ENCODE measurements at regions not wholly inside any gene's neighbourhood (a gene's known extent, or its start where the extent isn't known, plus 50 kb on each side); places are given as distances from the start of the nearest gene placed in this dataset.
"Not testable (repeated sequence)": the region's sequence is repeated elsewhere in the genome, so short reads cannot be mapped to it uniquely, and the experiment has no call there.

DNA sequence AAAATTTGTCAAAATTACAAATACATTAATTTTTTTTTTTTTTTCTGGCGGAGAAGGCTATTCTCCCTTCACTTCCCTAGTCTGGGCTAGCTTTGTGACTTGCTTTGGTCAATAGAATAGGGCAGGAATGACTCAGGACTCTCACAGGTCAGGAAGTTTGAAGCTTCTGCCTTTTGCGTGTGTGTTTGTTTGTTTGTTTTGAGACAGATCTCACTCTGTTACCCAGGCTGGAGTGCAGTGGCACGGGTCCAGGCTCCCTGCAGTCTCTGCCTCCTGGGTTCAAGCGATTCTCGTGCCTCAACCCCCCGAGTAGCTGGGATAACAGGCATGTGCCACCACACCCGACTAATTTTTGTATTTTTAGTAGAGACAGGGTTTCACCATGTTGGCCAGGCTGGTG lies 55.9 kb upstream of the USP9X start:
- no peak for FAIRE-seq
- no peak for DNase-seq (ENCODE audit: low spot score in 2 of 2)

DNA sequence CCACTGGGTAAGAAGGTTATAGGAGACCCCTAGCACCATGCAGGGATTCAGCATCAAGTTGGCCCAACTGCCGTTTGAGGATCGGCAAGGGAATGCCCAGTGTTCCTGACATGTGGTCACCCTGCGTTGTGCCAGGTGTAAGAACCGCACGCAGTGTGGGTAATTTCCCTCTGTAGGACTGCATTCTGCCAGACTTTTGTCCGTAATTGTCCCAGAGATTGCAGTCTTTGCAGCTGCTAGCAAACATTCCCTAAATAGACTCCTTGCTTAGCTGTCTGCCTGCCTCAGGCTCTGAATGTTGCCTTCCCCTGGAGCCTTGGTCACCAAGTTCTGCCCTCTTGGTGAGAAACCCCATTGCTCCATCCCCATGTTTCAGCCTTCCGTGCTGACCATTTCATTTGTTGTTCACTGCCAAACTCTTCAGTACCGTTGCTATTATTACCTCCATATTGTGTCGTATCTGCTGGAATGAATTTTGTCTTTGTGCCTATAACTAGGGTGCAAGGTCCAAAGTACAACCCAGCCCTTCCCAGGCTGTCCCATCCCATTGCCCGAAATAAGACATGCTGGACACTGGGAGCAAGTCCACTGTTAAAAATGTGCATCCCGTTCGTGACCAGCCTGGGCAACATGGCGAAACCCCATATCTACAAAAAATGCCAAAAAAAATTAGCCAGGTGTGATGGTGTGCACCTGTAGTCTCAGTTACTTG lies 53.8 kb upstream of the USP9X start:
- DNase-seq (ENCODE audit: low spot score in 2 of 2) = no peak
- no peak for FAIRE-seq

GRCh38 chrX:41033299-41033698 lies 51.9 kb upstream of the USP9X start:
- no peak for FAIRE-seq
- no peak for DNase-seq (ENCODE audit: low spot score in 2 of 2)

DNA sequence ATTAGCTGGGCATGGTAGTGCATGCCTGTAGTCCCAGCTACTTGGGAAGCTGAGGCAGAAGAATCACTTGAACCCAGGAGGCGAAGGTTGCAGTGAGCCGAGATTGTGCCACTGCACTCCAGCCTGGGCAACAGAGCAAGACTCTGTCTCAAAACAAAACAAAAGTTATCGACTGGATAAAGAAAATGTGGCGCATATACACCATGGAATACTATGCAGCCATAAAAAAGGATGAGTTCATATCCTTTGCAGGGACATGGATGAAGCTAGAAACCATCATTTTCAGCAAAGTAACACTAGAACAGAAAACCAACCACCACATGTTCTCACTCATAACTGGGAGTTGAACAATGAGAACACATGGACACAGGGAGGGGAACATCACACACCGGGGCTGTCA lies 50.3 kb upstream of the USP9X start:
- not testable (repeated sequence) for DNase-seq (ENCODE audit: low spot score in 2 of 2); FAIRE-seq

Measured in frontal cortex (tissue), 3 donors.